GM21786 (cell line): ENCODE measurements at regions not wholly inside any gene's neighbourhood (a gene's known extent, or its start where the extent isn't known, plus 50 kb on each side); places are given as distances from the start of the nearest gene placed in this dataset.
"Not testable (repeated sequence)": the region's sequence is repeated elsewhere in the genome, so short reads cannot be mapped to it uniquely, and the experiment has no call there.

Experiments used
- ATAC-seq: cut with Tn5 transposase; IDR thresholded peaks from one replicate; pipeline ENCODE4 v1.9.1; 2021; ENCODE audit not compliant: unreplicated experiment

- ATAC-seq: no peak
Measured at GRCh38 chr4:187103351-187103750, 379.7 kb upstream of the FAT1 start.

GRCh38 chr4:187108845-187109244, 385.2 kb upstream of the FAT1 start:
- ATAC-seq: no peak

GRCh38 chr4:187109636-187110035, 386.0 kb upstream of the FAT1 start:
- no peak for ATAC-seq

- ATAC-seq: no peak
Measured at GRCh38 chr4:187118166-187118565, 394.5 kb upstream of the FAT1 start.

DNA sequence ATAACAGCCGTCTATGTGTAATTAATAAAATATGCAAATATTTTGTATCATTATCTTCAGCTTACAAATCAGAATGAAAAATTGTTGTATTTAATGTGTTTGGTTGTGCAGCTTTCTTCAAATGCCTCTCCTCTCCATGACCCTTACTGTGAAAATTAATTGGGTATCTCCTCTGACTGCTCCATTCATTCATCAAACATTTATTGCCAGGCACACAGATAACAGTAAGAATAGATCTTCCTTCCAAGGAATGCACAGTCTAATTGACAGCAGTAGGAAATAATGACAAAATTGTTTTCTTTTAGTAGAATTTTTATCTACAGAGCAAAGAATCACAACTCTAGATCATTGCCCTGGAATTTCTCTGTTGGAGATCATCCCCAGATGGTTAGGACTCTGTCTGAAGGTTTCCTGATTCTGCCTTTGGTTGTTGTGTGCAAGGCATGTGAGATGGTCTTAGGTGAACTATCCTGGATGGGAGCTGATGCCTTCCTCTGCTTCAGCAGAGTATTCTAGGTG, 395.0 kb upstream of the FAT1 start:
- ATAC-seq: no peak

DNA sequence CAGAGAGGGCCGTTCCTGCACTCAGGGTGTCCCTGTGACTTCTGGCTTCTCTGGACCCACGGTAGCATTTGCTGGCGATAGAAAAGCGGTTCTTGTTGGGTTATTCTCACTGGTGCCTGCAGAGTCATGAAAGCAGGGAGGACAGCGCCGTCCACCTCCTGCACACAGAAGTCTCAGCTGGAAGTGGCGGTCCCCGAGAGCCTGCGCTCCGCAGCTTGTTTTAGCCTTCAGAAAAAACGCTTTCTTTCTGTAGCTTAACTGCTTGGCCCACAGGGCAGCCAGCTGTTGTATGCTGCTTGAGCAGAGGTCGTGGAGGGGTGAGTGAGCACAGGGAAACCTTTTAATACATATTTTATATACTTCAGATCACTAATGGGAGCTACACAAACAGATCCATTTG, 400.7 kb upstream of the FAT1 start:
- no peak for ATAC-seq

DNA sequence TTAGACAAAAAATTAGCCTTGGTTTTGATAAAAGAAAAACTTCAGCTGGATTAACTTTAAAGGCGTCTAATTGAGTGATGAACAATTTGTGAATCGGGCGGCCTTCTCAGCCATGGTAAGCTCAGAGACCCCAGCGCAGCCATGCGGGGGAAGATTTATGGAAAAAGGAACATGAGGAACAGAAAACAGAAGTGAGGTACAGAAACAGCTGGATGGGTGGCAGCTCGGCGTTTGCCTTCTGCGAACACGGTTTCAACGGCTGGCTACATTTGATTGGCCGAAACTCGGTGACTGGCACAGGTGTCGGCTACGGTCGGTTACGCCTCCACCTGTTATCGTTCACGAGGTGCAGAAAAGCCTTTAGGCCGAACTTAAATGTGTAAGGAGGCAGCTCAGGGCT, 401.4 kb upstream of the FAT1 start:
- no peak for ATAC-seq

DNA sequence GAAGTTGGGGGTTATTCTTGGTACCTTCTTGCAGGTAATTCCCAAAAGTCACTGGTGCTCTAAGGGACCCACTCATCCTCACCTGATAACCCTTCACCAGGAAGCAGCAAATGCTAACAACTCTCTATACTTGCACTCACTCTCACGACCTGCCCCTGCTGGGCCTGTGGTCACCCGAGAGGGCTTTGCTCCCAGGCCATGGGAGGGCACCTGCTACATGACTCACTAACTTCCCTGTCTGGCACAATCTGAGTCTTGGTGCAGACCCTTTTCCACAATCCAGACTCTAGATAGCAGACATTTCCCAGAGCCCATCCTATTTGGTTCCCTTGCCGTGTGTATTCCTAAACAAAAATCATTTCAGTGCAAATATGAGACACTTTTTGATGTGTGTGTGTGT, 403.8 kb upstream of the FAT1 start:
- ATAC-seq: no peak

DNA sequence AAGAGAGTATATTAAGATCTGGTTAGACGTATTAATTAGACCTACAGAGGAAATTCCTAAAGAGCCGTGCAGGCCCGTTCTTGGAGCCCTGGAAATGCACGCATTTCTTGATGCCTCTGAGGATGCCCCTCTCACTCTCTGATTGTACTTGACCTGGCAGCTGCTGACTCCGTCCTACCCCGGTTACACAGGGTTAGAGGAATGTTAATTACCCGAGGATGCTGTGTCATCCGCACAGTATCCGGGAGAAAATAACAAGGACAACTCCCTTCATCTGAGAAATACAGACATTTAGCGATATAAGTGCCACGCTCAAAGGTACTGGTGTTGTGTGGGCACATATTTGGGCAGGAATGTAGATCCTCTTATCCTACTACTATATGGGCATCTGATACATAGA, 404.6 kb upstream of the FAT1 start:
- ATAC-seq: no peak

DNA sequence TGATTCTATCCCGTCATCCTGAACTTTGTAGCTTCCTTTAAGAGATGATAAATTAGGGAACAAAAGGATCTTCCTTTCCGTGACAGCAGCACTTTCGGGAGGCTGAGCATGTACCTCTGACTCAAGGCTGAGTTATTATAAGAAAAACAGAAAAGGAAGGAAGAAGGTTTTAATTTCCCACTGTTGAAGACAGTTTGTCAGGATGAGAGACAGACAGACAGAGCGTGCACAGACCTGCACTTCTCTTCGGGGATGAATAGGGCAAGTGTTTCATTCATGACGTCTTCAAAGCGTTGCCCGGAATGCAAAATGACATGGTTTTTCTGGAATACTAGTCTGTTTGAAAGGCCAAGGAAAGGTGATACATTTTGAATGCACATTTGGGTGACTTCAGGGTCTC, 405.3 kb upstream of the FAT1 start:
- ATAC-seq: no peak

GRCh38 chr4:187131826-187132225, 408.2 kb upstream of the FAT1 start:
- ATAC-seq: not testable (repeated sequence)

- ATAC-seq: no peak
Measured at GRCh38 chr4:187135878-187136277, 412.2 kb upstream of the FAT1 start.

DNA sequence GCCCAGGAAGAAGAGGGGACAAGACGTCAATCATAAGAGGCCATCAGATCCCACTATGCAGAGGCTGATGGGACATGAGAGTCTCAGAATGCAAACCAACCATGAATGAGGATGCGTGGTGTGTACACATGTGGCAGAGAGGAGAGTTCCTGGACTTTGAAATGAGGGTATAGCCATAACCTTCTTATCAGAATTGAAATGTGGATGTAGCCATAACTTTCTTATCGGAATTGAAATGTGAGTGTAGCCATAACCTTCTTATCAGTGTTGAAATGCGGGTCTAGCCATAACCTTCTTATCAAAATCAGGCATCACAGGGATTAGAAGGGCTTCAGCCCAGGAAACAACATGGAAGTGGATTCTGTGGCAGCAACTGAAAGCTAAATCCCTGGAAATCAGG, 415.5 kb upstream of the FAT1 start:
- no peak for ATAC-seq

- ATAC-seq: no peak
Measured at GRCh38 chr4:187141101-187141500, 417.4 kb upstream of the FAT1 start.

GRCh38 chr4:187149229-187149945, 425.7 kb upstream of the FAT1 start:
- ATAC-seq: no peak

GRCh38 chr4:187157380-187157958, 433.8 kb upstream of the FAT1 start:
- ATAC-seq: no peak

GRCh38 chr4:187158003-187158402, 434.3 kb upstream of the FAT1 start:
- ATAC-seq: no peak

DNA sequence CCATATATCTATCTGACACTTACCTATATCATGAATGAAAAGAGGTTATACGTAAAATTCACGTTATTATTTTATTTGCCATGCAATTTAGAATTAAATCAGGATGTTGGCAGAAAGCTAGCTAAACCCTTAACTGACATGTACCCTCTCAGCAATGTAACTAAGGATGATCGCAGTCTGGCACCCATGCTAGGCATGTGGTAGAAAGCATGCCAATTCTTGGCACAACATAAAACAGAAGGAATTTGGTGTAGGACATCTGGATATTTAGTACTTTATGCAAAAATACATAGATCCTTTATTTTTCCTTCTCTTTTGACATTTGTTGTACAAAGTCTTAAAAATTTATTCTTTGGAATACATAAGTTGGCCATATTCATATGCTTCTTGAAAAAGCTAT, 436.8 kb upstream of the FAT1 start:
- ATAC-seq: no peak

GRCh38 chr4:187166886-187167512, 443.3 kb upstream of the FAT1 start:
- no peak for ATAC-seq

- ATAC-seq: no peak
Measured at GRCh38 chr4:187171706-187172339, 448.2 kb upstream of the FAT1 start.

- no peak for ATAC-seq
Measured at GRCh38 chr4:187172340-187172761, 448.7 kb upstream of the FAT1 start.

- no peak for ATAC-seq
Measured at GRCh38 chr4:187174749-187175148, 451.1 kb upstream of the FAT1 start.
